ENCODE measurements at regions not wholly inside any gene's neighbourhood (a gene's known extent, or its start where the extent isn't known, plus 50 kb on each side); places are given as distances from the start of the nearest gene placed in this dataset.
"Not testable (repeated sequence)": the region's sequence is repeated elsewhere in the genome, so short reads cannot be mapped to it uniquely, and the experiment has no call there.

DNA sequence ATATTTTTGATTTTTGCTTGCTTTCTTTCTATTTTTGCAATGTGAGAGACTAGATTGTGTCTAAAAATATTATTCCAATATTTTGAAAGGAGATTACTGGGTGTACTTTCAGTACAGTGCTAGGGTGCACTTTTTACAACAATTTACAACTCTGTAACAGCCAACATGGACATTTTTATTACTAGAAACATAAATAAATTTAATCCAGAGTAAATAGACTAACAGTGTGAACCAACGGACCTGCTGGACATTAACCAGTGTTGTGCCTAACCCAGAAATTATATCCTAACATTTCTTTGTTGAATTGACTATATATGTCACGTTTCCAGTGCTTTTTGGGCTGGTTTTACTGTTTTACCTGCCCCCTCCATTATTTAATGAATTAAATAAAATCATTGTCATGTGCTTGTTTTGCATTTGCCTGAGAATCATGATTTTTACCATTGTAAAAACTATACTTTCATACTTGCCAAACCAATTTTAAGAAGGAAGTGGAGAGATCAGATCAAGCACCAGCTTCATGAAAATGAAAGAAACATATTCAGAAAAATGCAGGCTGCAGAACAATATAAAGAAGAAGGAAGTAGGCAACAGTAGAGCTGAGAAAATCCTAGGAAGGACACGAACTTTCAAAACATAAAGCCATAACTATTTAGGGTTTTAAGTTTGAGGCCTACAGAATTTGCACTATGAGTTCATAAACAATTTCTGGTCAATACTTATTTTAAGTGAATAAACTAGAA is 400.8 kb upstream of the PIK3R1 start:
- DNase-seq (ENCODE audit: low read depth in 2 of 2): no peak

DNA sequence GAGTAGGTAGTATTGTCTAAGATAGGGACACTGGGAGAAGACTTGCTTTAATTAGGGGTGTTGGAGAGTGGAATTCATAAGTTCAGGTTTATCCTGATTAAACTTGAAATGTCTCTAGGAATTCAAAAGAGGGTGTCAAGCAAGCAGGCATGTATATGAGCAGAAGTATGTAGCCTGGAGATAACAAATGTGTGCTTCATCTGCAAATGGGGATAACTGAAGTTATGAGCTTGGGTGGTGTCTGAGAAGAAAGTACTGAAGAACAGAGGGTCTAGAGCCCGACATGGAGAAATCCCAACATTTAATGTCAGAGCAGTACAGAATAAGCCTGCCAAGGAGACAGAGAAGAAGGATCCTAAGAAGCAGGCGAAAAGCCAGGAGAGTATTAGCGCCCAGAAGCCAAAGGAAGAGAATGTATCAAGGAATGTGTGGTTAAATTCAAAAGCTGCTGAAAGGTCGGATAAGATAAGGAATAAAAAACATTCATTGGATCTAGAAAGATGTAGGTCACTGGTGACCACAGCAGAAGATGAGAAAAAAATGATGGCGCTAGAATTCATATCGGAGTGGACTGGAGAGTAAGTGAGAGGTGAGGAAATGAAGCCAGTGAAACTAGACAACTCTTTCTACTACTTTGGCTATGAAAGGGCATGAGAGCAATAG is 401.5 kb upstream of the PIK3R1 start:
- DNase-seq (ENCODE audit: low read depth in 2 of 2): no peak

- no peak for DNase-seq (ENCODE audit: low read depth in 2 of 2)
Measured at GRCh38 chr5:67809589-67809988, 406.0 kb upstream of the PIK3R1 start.

DNA sequence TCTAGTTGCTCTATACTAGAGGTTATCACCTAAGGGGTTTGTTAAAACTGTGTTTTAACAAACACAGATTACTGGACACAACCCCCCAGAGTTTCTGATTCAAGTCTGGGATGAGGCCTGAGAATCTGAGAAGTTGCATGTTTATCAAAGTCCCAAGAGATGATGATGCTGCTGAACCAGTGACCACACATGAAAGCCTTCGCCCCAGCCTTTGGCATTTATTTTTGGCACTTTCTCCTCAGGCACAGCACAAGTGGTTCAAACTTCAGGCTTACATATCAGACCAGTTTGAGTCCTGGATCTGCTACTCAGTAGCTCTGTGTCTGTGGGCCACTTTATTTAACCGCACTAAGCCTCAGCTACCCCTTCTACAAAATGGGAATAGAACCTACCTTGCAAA is 407.2 kb upstream of the PIK3R1 start:
- no peak for DNase-seq (ENCODE audit: low read depth in 2 of 2)

- no peak for DNase-seq (ENCODE audit: low read depth in 2 of 2)
Measured at GRCh38 chr5:67807439-67807888, 408.1 kb upstream of the PIK3R1 start.

DNA sequence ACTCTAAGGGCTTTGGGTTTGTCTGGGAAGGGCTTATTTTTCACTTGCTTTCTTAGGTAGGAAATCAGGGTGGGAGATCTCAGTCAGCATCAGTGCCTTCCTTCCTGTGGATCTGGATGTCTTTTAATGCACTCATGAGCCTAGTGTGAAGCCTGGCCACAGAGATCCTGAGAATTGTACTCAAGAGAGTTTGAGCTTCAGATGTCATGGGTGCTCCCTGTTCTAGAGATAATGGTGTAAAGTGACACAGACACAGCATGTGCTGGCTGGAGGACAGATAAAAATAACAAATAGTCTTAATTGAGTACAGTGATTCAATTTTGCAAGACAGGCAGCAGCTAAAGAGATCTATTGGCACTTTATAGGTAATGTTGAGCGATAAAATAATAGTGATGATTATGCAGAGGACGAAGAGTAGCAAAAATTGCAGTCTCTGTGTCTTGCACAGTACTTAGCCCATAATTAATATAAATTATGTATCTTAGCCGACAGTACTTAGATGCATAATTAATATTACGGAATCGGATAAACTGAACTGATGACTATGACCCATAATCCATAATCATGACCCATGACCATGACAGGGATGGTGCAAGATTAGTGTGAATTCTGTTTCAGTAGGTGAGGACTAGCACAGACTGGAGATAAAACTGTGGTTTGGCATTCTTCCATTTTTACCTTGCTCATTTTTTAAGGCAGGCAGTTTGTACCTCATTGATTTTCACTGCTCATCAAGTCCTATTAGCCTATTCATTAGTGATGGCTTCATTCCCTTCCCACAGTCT is 408.7 kb upstream of the PIK3R1 start:
- no peak for DNase-seq (ENCODE audit: low read depth in 2 of 2)

- no peak for DNase-seq (ENCODE audit: low read depth in 2 of 2)
Measured at GRCh38 chr5:67805666-67806348, 409.7 kb upstream of the PIK3R1 start.

- DNase-seq (ENCODE audit: low read depth in 2 of 2): no peak
Measured at GRCh38 chr5:67802766-67803165, 412.8 kb upstream of the PIK3R1 start.

- DNase-seq (ENCODE audit: low read depth in 2 of 2): no peak
Measured at GRCh38 chr5:67799732-67800234, 415.8 kb upstream of the PIK3R1 start.

- not testable (repeated sequence) for DNase-seq (ENCODE audit: low read depth in 2 of 2)
Measured at GRCh38 chr5:67798470-67798869, 417.1 kb upstream of the PIK3R1 start.

DNA sequence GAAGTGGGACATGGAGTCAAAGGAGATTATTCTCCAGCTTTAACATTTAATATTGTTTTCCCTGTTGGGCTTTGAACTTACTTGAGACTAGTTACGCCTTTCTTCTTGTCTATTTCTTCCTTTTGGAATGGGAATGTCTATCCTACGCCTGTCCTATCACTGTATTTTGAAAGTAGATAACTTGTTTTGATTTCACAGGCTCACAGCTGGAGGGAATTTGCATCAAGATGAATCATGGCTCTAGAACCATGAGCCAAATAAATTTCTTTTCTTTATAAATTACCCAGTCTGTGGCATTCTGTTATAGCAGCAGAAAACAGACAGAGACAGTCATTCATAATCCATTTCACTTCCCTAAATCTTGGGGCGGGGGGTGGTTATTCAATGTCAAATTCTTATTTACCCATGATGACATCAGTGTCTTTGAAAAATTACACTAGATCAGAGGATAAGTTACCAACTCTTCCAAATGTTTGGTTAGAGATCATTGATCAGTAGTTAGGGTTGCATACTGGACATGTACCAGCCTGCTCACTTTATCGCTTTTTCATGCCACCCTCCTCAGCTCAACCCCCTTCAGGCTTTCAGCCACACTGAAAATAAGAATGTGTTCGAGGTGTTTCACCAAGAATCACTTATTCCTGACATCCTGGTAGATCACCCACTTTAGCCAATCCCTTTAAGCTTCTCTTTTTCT is 419.6 kb upstream of the PIK3R1 start:
- DNase-seq (ENCODE audit: low read depth in 2 of 2): no peak

GRCh38 chr5:67793966-67794365 is 421.6 kb upstream of the PIK3R1 start:
- DNase-seq (ENCODE audit: low read depth in 2 of 2): no peak

DNA sequence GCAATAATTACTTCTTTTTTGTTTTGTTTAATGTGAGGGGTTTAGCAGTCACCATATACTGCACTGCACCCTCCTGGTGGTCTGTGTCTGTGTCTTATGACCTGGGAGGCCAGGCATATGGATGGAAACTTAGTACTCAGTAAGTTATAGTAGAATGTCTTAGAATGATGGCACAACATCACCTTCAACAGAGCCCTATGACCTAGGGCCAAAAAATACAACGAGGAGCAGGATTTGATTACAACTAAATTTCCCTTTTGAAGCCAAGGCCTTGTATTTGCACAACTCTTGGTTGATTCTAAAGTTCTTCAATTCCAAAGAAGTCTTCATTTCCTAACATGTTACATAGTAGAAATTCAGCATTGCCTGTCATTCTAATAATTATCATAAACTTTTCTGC is 422.1 kb upstream of the PIK3R1 start:
- no peak for DNase-seq (ENCODE audit: low read depth in 2 of 2)

GRCh38 chr5:67792891-67793290 is 422.7 kb upstream of the PIK3R1 start:
- DNase-seq (ENCODE audit: low read depth in 2 of 2): no peak

DNA sequence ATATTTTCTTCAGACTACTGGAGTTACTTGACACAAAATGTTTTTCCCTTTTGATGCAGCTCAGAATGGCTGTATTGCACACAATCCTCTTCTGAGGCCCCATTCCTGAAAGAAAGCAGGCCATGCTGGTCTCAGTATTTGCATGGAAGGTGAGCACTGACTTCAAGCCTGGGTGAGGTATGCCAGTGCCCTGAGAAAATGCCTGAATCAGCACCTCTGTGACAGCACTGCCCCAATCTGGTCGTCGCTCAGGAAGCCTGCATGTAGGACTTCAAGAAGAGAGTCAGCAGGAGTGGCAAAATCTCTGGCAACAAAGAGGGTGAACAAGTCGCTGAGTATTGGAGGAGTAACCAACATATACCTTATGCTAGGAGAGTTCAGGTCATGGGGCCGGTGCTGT is 425.2 kb upstream of the PIK3R1 start:
- DNase-seq (ENCODE audit: low read depth in 2 of 2): no peak

- DNase-seq (ENCODE audit: low read depth in 2 of 2): not testable (repeated sequence)
Measured at GRCh38 chr5:67779893-67780623, 435.5 kb upstream of the PIK3R1 start.

- no peak for DNase-seq (ENCODE audit: low read depth in 2 of 2)
Measured at GRCh38 chr5:67774786-67775185, 440.8 kb upstream of the PIK3R1 start.

DNA sequence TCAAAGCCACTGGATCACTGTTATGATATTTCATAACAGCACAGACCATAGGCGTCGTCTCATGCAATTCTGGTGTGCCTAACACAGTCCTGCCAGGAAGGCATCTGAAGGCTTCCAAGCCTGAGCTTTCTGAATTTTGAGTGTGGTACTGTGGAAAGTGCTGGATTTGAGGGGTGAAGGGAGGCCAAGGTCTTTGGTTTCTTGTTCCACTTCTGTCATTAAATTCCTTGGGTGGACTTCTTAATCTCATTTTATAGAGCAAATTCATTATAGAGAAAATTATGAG is 441.3 kb upstream of the PIK3R1 start:
- DNase-seq (ENCODE audit: low read depth in 2 of 2): no peak

GRCh38 chr5:67773411-67774266 is 441.9 kb upstream of the PIK3R1 start:
- DNase-seq (ENCODE audit: low read depth in 2 of 2): no peak

DNA sequence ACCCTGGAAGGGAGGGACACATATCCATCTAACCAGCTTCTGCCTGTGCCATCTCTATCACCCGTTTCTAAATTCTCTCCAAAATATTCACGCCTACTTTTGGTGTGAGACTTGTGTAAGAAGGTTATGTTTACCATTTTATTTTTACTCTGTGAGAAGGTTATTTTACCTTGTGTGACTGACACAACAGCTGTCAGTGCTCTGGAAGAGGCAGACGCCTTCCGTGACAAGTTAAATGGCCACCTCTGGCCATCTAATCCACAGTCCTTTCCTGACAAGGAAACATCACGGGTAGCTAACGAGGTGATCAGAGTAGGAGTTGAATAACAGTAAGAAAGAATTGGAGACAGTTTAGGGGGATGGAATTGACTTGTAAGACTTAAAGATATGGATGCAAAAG is 443.8 kb upstream of the PIK3R1 start:
- no peak for DNase-seq (ENCODE audit: low read depth in 2 of 2)

All from stimulated activated CD8-positive, alpha-beta memory T cell treated with anti-CD3 and anti-CD28 coated beads, Interleukin-15, amount 100 ng/mL, for 48 hours (primary cell).